HG02870 (cell line): ENCODE measurements at regions not wholly inside any gene's neighbourhood (a gene's known extent, or its start where the extent isn't known, plus 50 kb on each side); places are given as distances from the start of the nearest gene placed in this dataset.

Experiments
- ATAC-seq: cut with Tn5 transposase; IDR thresholded peaks from one replicate; pipeline ENCODE4 v1.9.1; 2021; ENCODE audit warnings: mild to moderate bottlenecking, moderate library complexity; ENCODE audit not compliant: unreplicated experiment

DNA sequence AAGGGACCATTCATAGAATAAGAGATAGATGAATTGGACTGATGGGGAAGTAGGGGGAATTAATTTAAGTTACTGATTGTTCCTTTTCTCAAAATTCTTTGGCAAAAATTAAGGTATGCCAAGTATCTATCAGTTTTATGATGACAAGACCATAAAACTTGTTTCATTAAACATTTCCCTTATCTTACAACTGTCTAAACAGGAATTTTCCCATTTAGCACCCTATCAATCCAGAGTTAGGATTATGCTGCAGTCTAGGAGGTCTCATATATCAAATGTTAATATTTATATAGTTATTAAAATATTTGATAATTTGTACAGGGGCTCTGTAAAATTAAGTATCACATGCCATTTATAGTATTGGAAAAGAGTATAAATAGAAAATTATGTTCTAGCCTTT is 51.5 kb upstream of the ARID1B start:
- no peak for ATAC-seq

DNA sequence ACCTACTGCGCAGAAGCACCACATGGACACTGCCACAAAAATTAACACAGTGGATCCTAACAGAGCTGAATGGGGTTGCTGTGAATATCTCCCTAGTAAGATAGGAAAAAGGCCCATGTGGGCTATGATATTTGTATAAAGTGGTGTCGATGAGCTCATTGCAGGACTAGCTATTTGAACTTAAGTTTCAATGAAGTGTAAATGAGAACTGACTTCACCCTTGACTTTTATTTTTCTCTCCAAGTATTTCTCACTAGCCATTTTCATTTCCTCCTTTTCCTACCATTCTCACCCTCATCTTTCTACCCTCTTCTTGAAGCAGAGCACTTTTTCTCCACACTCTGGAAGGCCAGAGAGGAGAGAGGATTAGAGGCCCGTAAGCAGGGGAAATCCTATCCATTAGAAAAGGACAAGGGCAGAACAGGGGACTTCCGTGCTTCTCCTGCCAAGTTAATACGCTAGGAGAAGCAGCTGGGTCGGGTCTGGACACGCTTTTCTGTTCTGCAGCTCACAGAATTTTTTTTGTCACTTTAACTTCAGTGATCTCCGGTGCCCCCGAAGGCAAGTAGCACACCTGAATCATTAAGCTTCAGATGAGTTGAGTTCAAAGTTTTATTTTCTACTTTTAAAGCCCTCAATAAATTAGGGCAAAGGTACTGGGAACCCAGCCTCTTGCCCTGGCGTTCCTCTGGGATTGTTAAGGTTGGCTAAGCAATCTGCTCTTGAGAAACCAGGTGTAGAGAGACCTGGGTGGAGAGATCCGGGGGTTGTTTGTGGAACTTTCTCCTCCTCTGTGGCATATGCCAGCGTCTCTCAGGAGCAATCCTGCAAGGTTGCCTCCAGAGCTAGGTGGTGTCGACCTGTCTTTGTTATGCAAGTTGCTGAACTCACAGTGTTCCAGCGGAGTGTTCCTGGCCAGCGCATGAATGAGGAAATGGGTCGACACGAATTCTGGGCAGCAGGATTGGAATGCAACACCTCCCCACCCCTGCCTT is 56.2 kb upstream of the ARID1B start:
- ATAC-seq = peak; percentile 59

DNA sequence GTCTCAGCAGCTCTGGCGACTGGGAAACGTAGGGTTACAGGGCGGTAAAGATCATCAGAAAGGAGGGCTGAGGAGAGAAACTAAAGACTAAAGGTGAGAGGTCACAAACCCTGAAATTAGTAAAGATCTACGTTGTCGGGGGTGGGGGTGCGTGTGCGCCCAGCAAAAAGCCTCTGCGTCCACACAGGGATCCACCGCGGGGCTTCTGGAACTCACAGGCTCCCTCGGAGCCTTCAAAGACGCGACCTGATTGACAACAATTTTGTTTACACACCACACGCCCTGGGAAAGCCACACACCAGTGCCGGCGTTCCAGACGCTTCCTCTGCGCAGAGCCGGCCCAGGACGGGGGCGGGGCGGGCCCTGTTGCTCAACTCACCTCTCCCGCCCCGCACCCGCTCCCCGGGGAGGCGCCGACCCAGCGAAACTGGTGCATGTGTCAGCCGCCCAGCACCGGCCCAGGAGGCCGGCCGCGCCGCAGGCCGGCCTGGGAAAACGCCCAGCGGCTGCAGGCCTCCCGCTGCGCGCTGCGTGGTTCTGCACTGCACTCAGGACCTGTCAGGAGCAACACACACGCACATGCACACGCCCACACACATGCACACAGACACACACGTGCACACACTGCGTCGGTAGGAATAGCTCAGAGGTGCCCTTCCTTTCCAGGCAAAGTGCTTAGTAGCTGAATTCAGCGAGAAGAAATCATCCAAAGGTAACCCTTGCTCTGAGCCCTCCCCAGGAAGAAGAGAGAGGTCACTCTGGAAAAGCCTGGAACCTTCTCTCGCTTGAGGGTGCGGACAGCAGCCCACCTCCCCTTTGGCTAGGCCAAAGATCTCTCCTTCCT is 57.2 kb upstream of the ARID1B start:
- ATAC-seq = peak; percentile 69

DNA sequence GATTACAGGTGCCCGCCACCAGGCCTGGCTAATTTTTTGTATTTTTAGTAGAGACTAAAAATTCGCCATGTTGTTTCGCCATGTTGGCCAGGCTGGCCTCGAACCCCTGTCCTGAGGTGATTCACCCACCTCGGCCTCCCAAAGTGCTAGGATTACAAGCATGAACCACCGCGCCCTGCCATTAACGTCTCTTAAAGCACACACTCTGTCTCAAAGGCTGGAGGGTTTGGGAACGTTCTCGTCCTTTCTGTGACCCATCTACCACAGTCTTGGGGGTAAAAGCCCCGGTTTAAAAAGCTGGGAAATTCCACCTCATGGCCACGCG is 57.8 kb upstream of the ARID1B start:
- ATAC-seq = no peak

DNA sequence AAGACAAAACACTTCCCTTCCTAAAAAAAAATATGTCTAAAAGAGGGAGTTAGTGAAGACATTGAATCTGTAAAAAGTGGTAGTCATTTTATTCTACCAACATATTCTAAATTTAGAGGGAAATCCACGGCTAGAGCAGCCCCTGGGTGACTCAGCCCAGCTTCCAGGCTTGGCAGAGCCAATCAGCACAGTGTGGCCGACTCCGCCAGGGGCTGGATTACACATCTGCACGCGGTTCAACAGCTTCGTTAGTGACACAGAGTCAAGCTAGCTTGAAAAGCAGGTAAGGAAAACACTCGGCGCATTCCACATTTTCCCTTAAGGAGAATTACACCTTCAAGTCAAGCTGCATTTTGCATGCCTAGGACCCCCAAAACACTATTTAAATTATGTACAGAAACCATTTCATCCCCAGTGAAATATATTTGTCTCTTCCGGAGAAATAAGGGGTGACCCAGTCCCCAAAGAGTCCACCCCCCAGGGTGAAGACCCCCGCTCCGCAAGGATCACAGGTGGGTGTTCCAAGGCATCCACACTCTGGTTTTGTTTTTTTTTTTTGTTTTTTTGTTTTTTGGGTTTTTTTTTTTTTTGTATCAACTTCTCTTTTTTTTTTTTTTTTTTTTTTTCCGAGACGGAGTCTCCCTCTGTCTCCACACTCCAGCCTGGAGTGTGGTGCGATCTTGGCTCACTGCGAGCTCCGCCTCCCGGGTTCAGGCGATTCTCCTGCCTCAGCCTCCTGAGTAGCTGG is 58.4 kb upstream of the ARID1B start:
- ATAC-seq = no peak

DNA sequence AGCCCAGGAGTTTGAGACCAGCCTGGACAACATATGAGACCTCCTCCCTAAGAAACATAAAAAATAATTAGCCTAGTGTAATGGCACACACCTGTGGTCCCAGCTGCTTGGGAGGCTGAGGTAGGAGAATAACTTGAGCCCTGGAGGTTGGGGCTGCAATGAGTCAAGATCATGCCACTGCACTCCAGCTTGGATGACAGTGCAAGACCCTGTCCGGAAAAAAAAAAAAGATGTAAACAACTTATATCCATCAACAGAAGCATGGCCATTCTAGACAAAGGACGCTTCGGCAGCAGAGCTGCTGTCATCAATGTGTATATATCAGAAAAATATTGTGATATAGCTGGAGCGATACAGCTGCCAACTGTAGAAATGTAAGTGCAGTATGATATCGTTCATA is 59.6 kb upstream of the ARID1B start:
- ATAC-seq = no peak

DNA sequence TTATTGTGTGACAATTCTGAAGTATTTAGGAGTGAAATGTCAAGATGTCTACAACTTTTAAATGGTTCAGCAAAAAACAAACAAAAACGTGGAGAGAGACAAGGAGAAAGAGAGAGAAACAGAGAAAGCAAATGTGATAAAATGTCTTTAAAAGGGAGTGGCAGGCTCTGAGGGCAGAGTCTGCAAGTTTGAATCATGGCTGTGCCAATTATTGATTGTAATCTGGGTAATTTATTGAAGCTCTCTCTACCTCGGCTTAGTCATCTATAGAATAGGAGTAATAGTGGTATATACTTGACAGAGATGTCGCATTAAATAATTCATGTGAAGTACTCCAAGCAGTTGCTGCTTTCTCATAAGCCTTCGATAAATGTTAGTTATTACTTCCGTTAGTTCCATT is 61.3 kb upstream of the ARID1B start:
- ATAC-seq = no peak

DNA sequence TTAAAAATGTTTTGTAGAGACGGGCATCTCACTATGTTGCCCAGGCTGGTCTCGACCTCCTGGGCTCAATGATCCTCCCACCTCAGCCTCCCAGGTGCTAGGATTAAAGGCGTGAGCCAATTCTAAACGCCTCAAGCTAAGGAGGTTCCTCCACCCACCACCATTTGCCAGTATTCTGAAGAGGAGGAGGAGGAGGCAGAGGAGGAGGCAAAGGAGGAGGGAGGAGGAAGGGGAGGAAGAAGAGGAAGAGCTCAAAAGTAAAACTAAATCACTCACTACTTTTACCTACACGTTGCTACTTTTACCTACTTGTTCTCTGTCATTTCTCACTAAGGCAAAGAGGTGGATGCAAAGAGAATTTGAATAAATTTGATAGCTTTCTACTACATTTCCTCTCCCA is 63.6 kb upstream of the ARID1B start:
- no peak for ATAC-seq

DNA sequence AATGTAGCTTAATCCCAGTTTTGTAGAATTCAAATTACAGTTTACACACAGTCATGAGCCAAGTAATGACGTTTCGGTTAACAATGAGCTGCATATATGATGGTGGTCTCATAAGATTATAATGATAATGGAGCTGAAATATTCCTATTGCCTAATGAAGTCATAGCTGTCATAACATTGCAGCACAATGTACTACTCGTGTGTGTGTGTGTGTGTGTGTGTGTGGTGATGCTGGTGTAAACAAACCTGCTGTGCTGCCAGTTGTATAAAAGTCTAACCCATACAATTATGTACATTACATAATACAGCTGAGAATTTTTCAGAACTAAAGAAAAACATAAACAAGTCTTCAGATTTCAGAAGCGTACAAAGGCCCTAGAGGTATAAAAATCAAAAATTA is 66.7 kb upstream of the ARID1B start:
- ATAC-seq = no peak

DNA sequence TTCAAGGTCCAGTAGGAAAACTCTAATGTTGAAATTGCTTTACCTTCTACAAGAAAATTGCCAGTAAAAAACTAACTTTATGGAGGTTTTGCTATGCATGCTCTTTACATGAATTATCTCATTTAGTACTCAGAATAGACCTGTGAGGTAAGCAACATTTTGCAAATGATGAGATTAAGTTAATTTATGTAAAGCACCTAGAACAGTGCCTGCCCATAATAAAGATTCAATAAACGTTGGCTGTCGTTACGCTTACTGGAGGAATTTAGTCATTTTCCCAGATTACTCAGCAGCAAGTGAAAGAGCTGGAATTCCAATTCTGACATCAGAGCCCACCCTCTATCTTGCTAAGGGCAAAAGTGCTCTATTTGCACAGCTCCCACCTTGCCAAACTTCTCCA is 69.4 kb upstream of the ARID1B start:
- no peak for ATAC-seq

DNA sequence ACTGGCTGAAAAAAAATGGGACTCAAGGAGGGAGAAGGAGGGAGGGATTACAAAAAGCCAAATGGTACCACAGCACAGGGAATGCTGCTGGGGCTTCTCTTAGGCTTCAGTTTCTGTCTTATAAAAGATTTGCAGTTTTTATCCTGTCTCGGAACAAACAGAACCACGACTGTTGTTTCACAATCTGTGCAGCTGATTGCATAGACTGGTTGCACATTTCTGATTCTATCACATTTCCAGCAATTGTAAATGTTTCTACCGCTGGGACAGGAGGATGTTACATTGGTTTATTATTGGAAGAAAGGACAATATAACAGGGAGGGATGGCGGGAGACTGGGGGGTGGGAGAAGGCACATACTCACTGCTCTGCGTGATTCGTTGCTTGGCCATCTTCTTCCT is 73.5 kb upstream of the ARID1B start:
- ATAC-seq = no peak

DNA sequence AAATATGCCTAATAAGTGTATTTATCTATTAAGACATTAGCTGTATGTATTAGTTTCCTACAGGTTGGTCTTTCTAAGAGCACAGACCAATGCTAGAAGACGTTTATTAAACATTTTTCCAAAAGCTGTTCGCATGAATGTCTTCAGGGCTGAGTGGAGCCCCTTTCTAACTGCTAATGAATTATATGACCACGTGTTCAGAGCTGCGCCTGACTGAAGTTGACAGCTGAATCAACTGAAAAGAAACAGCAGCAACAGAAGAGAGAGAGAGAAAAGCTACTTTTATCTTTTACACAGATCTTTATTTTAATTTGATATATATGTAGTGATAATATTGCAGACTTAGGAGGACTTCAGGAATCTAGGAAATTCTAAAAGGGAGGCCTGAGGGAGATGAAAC is 75.2 kb upstream of the ARID1B start:
- no peak for ATAC-seq

DNA sequence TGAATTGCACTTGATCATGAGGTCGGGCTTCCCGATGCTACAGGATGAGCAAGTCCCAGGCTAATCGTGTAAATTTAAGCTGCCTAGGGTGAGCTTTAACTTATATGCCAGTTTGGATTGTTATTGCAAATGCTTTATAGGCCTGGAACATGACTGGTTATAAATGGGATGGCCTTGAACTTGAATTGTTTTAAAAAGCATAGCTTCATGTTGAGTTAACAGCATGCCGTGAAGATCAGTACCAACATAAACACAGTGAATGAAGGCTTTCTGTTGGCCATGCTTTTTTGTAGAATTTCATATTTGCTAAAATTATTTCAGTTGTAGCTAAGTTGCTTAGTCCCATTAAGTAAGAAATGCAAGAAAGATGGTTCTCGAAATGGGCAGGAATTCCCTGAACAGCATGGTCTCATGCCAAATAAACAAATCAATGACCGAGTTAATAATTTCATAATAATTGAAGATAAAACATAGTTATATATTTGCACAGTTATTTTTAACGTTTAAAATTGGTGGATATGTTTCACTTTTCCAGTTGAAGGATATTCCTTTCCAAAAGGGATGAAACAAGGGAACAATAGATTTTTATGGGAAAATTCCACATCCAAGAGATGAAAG is 76.6 kb upstream of the ARID1B start:
- no peak for ATAC-seq

DNA sequence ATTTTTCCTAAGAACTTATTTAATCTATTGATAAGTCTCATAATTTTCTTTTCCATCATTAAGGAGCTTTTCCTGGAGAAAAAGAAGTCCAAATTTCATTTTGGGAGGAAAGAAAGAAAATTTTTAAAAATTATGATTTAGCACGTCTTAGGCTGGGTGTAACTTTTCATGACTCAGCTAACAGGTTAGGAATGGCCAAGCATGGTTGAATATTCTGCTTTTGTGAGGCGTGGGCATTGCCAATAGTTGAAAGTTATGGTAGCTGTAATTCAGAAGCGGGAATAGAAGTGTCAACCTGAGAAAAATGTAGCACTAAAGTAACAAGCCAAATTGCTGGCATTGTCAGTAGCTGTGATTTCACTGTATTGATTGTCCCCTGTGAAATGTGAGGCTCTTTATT is 77.2 kb upstream of the ARID1B start:
- ATAC-seq = no peak

DNA sequence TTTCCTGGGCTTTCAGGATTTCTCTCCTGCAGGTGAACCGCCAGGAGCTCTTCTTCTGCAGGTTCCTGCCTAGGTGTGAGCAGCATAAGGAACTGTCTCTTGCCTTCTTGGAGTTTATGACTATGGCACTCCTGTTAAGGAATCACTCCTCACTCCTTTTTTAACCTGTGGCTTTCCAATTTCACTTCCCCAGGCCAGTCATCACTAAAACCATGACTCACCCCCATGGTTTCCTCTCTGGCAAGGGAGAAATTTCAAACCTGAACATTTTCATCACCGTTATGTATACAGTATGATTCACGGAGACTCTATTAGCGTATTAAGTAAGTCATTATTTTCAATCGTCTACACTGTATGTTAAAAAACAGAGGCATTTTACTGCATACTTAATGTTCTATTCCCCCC is 78.2 kb upstream of the ARID1B start:
- peak; percentile 39 for ATAC-seq

DNA sequence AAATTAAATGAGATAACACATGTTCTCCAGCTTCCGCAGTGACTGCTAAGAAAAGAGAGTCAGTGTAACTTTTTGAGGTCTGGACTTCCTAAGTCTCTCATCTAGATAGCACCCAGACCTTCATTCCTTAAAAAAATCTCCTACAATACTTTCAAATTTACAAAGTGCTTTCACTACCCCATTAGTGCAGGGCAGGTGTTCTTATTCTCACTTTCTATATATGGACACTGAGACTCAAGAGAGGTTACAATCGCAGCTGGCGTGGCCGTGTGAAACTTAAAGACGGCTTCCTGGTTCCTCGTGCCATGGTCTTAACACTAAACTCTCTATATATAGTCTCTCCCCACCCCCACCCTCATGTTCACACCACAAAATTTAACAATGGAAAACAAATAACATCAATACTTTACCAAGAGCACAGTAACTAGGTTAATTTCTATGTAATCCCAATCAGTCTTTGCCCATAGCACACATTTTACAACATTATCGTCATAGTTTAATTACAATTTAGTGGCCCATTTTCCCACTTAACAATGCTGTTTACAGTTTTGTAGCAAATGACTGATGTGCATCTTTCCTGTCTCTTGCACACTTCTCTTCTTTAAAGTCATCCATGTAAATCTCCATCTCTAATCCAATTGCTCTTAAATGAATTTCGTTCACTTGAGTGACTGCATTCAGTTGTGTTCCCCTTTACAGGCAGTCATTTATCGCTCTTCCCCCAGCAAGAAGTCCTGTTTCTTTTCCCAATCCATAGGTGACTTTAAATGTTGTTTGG is 78.8 kb upstream of the ARID1B start:
- peak; percentile 62 for ATAC-seq

DNA sequence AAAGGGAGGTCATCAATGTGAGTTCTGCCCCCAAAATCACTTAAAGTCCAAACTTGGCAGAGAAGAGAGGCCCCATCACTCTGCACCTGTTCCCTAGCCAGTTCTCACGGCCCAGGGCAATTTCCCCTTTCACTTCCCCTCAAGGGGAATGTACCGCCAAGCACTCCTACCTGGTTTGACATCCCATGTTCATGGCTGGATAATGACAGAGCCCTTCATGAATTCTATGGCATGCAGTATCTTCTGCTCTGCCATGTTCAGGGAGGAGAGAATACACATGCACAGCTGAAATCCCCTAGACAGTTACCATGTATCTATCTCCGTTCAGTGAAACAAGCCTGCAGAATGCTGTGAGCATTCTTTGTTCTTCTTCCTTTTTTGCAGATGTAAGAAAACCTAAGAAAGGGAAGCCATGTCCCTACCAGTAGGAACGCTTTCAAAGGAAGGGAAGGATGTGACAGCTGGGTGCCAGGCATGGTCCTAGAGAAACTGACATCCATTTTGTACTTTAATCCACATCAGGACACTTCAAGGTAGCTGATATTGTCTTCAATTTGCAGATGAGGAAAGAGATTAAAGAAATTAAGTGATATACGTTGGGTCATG is 79.8 kb upstream of the ARID1B start:
- ATAC-seq = peak; percentile 37

DNA sequence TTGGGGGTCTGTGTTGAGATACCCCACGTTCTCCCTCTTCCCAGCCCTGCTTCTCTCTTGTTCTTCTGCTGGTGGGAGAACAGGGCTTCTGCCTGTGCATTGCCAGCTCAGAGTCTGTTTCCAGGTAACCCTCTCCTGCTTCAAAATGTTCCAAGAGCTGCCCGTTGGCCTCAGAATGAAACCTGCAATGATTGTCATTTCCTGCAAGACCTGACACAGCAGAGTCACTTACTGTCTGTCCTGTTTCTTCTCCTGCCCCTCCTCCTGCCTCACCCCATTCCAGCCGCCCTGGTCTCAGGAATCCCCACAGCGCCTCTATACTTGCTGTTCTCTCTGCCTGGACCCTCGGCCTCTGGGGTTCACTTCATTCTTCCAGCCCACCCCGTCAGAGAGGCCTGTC is 81.4 kb upstream of the ARID1B start:
- no peak for ATAC-seq

DNA sequence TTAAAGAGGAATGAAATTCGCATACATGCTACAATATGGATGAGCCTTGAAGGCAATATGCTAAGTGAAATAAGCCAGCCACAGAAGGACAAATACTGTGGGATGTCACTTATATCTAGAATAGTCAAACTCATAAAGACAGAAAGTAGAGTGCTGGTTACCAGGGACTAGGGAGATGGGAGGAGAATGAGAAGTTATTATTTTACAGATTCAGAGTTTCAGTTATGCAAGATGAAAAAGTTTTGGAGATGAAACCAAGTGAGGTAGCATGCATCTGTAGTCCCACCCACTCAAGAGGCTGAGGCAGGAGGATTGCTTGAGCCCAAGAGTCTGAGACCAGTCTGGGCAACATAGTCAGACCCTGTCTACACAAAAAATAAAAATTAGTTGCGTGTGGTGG is 82.5 kb upstream of the ARID1B start:
- no peak for ATAC-seq

DNA sequence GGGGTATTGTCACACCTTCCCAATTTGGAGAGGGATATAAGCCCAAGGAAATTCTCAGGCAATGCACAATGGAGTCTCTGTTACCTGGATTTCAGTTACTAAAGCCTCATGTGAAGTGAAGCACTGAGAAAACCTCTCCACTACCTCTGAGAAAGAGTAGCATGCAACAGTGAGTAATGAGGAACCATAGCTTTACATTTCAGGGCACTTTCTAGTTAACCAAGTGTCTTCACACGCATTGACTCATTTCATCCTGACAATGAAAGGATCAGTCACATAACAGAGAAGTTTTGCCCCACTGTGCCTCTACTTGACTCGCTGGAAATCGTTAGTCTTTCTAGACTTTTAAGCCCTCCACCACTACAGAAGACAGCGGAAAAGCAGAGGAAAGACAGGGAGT is 86.2 kb upstream of the ARID1B start:
- peak; percentile 67 for ATAC-seq
